ENCODE measurements at regions not wholly inside any gene's neighbourhood (a gene's known extent, or its start where the extent isn't known, plus 50 kb on each side); places are given as distances from the start of the nearest gene placed in this dataset.

GRCh38 chr4:72987741-72988729 lies 81.5 kb downstream of the COX18 start:
- no peak overlapping the region for H3K27ac ChIP-seq
- H3K4me3 ChIP-seq = no peak overlapping the region
- H3K9me3 ChIP-seq = no peaks in the 10 kb centered on the region
- no peak for DNase-seq
- H3K4me1 ChIP-seq = no peaks in the 10 kb centered on the region
- TF ChIP-seq EP300 (IDR thresholded peaks at IDR 0.05) = no peak
- no peak for TF ChIP-seq POLR2AphosphoS5 (IDR thresholded peaks at IDR 0.05)
- TF ChIP-seq POLR2A (IDR thresholded peaks at IDR 0.05) = no peak
- no peak for TF ChIP-seq CTCF (IDR thresholded peaks at IDR 0.05)
- WGBS, 2 donors = 75 to 77% methylated on average over 4 of the region's 4 CpGs
- no peaks in the 10 kb centered on the region for H3K27me3 ChIP-seq
- intact Hi-C loops (cut with DNase I) = no loop called here
- H3K36me3 ChIP-seq = no peaks in the 10 kb centered on the region

- no peak for TF ChIP-seq EP300 (IDR thresholded peaks at IDR 0.05)
- TF ChIP-seq POLR2A (IDR thresholded peaks at IDR 0.05) = no peak
- TF ChIP-seq CTCF (IDR thresholded peaks at IDR 0.05) = no peak
- no peak for DNase-seq
Observed at GRCh38 chr4:72984351-72984750, 85.2 kb downstream of the COX18 start.

GRCh38 chr4:72983709-72984108 lies 85.8 kb downstream of the COX18 start:
- Histone ChIP-seq H3K27ac (no peak overlapping the region), H3K27me3 (no peaks in the 10 kb centered on the region), H3K4me1 (no peaks in the 10 kb centered on the region), H3K4me3 (no peak overlapping the region), H3K9me3 (no peaks in the 10 kb centered on the region), H3K36me3 (no peaks in the 10 kb centered on the region)
- no peak for DNase-seq
- TF ChIP-seq POLR2AphosphoS5 (IDR thresholded peaks at IDR 0.05) = no peak
- no peak for TF ChIP-seq CTCF (IDR thresholded peaks at IDR 0.05)
- no peak for TF ChIP-seq EP300 (IDR thresholded peaks at IDR 0.05)
- TF ChIP-seq POLR2A (IDR thresholded peaks at IDR 0.05) = no peak
- intact Hi-C loops (cut with DNase I) = no loop called here
- WGBS, 2 donors = 11 to 38% methylated on average over 2 of the region's 2 CpGs

More at GRCh38 chr4:72984351-72984750, 85.2 kb downstream of the COX18 start:
- Histone ChIP-seq H3K27ac (no peak overlapping the region), H3K9me3 (no peaks in the 10 kb centered on the region), H3K36me3 (no peaks in the 10 kb centered on the region), H3K4me3 (no peak overlapping the region), H3K27me3 (no peaks in the 10 kb centered on the region), H3K4me1 (no peaks in the 10 kb centered on the region)
- 62 to 82% methylated on average over 4 of the region's 4 CpGs for WGBS, 2 donors
- intact Hi-C loops (cut with DNase I) = no loop called here

GRCh38 chr4:72977936-72978485 lies 91.5 kb downstream of the COX18 start:
- no peak for TF ChIP-seq POLR2AphosphoS5 (IDR thresholded peaks at IDR 0.05)
- TF ChIP-seq POLR2A (IDR thresholded peaks at IDR 0.05) = no peak
- no peak for TF ChIP-seq EP300 (IDR thresholded peaks at IDR 0.05)
- TF ChIP-seq CTCF (IDR thresholded peaks at IDR 0.05) = no peak
- Histone ChIP-seq H3K4me3 (no peak overlapping the region), H3K9me3 (no peaks in the 10 kb centered on the region), H3K27me3 (no peaks in the 10 kb centered on the region), H3K27ac (no peak overlapping the region), H3K36me3 (no peaks in the 10 kb centered on the region), H3K4me1 (no peaks in the 10 kb centered on the region)
- no peak for DNase-seq
- WGBS, 2 donors = 41 to 68% methylated on average over 5 of the region's 5 CpGs
- intact Hi-C loops (cut with DNase I) = no loop called here

All from sigmoid colon (tissue), 6 donors.